ENCODE measurements at regions not wholly inside any gene's neighbourhood (a gene's known extent, or its start where the extent isn't known, plus 50 kb on each side); places are given as distances from the start of the nearest gene placed in this dataset.
"Not testable (repeated sequence)": the region's sequence is repeated elsewhere in the genome, so short reads cannot be mapped to it uniquely, and the experiment has no call there.

GRCh38 chr21:8993284-8993942 lies 1528.0 kb upstream of the TPTE start:
- 29 to 40% (median 34%) methylated on average over 3 of the region's 3 CpGs for WGBS, 5 donors

GRCh38 chr21:8993943-8994639 lies 1527.3 kb upstream of the TPTE start:
- intact Hi-C loops (cut with DNase I; ENCODE audit: low total_unique reads), result no loop called here
- H3K27me3 ChIP-seq, result peaks cover 0 to 40% (median 4%) of the 10 kb centered on the region in 3 donors

More at GRCh38 chr21:8993284-8993942, 1528.0 kb upstream of the TPTE start:
- intact Hi-C loops (cut with DNase I; ENCODE audit: low total_unique reads), result no loop called here
- Histone ChIP-seq H3K27me3 (peaks cover 0 to 41% (median 4%) of the 10 kb centered on the region in 3 donors), H3K27ac (no peak overlapping the region), H3K4me3 (no peak overlapping the region), H3K9me3 (peaks cover 0 to 75% (median 14%) of the 10 kb centered on the region in 4 donors), H3K4me1 (no peaks in the 10 kb centered on the region), H3K36me3 (no peaks in the 10 kb centered on the region)
- TF ChIP-seq POLR2A (IDR thresholded peaks at IDR 0.05), result no peak
- no peak for TF ChIP-seq EP300 (IDR thresholded peaks at IDR 0.05)
- no peak for TF ChIP-seq POLR2AphosphoS5 (IDR thresholded peaks at IDR 0.05)
- no peak for TF ChIP-seq CTCF (IDR thresholded peaks at IDR 0.05)
- no peak for DNase-seq

GRCh38 chr21:8994640-8995511 lies 1526.5 kb upstream of the TPTE start:
- intact Hi-C loops (cut with DNase I; ENCODE audit: low total_unique reads), result no loop called here
- H3K27ac ChIP-seq, result no peak overlapping the region
- H3K36me3 ChIP-seq, result no peaks in the 10 kb centered on the region
- H3K4me1 ChIP-seq, result no peaks in the 10 kb centered on the region
- no peak for DNase-seq
- TF ChIP-seq CTCF (IDR thresholded peaks at IDR 0.05) (no peak), EP300 (IDR thresholded peaks at IDR 0.05) (no peak), POLR2A (IDR thresholded peaks at IDR 0.05) (no peak), POLR2AphosphoS5 (IDR thresholded peaks at IDR 0.05) (no peak)
- H3K4me3 ChIP-seq, result no peak overlapping the region
- H3K9me3 ChIP-seq, result peaks cover 0 to 74% (median 11%) of the 10 kb centered on the region in 4 donors
- WGBS, 5 donors, result 33 to 41% (median 37%) methylated on average over 7 of the region's 7 CpGs
- peaks cover 0 to 37% (median 4%) of the 10 kb centered on the region in 3 donors for H3K27me3 ChIP-seq

More at GRCh38 chr21:8993943-8994639, 1527.3 kb upstream of the TPTE start:
- no peaks in the 10 kb centered on the region for H3K4me1 ChIP-seq
- DNase-seq, result no peak
- H3K9me3 ChIP-seq, result peaks cover 0 to 76% (median 14%) of the 10 kb centered on the region in 4 donors
- no peak overlapping the region for H3K4me3 ChIP-seq
- no peak overlapping the region for H3K27ac ChIP-seq
- no peaks in the 10 kb centered on the region for H3K36me3 ChIP-seq
- WGBS, 5 donors, result 43 to 52% (median 51%) methylated on average over 7 of the region's 7 CpGs
- peak in 1 of 4 donors; percentile 9 for TF ChIP-seq POLR2A (IDR thresholded peaks at IDR 0.05)
- no peak for TF ChIP-seq CTCF (IDR thresholded peaks at IDR 0.05)
- TF ChIP-seq EP300 (IDR thresholded peaks at IDR 0.05), result no peak
- no peak for TF ChIP-seq POLR2AphosphoS5 (IDR thresholded peaks at IDR 0.05)

- intact Hi-C loops (cut with DNase I; ENCODE audit: low total_unique reads); H3K36me3 ChIP-seq; H3K27ac ChIP-seq; DNase-seq; H3K4me1 ChIP-seq; H3K4me3 ChIP-seq: not testable (repeated sequence)
- 22 to 48% (median 26%) methylated on average over 1 of the region's 1 CpG for whole genome bisulfite sequencing, 5 donors
- peaks cover 0 to 33% (median 4%) of the 10 kb centered on the region in 3 donors for H3K27me3 ChIP-seq
- H3K9me3 ChIP-seq, result peaks cover 0 to 71% (median 11%) of the 10 kb centered on the region in 4 donors
Measured at GRCh38 chr21:8996487-8996968, 1524.9 kb upstream of the TPTE start.

Measured in stomach (tissue), 8 donors.